Thyroid gland (tissue), 4 donors: ENCODE measurements at regions not wholly inside any gene's neighbourhood (a gene's known extent, or its start where the extent isn't known, plus 50 kb on each side); places are given as distances from the start of the nearest gene placed in this dataset.

Experiments
- DNase-seq, 2 donors: peaks; one replicate each; pipeline ENCODE4 v3.0.0-alpha.2; 2019
- H3K27ac ChIP-seq, 3 donors: fragments of 200-600 bp; sonication (generic); 1 replicate in 2 of 3; 2 replicates in 1 of 3; pipeline ENCODE4 v1.5.1; 2016 to 2019; ENCODE audit warnings: mild to moderate bottlenecking in 1 of 3, moderate library complexity in 1 of 3
- H3K27me3 ChIP-seq: fragments of 200-600 bp; sonication (generic); one replicate; pipeline ENCODE4 v1.5.1; 2019
- H3K36me3 ChIP-seq, 2 donors: fragments of 200-600 bp; sonication (generic); one replicate each; pipeline ENCODE4 v1.5.1; 2016 to 2019
- H3K4me1 ChIP-seq, 2 donors: fragments of 200-600 bp; sonication (generic); one replicate each; pipeline ENCODE4 v1.5.1; 2017 to 2019
- H3K4me3 ChIP-seq, 3 donors: fragments of 200-600 bp; sonication (generic); replicated peaks in 1 of 3; 1 replicate in 2 of 3; 2 replicates in 1 of 3; pipeline ENCODE4 v1.5.1; 2016; ENCODE audit warnings: mild to moderate bottlenecking in 1 of 3
- H3K9me3 ChIP-seq: fragments of 200-600 bp; sonication (generic); one replicate; pipeline ENCODE4 v1.5.1; 2017
- CTCF ChIP-seq, 6 experiments: fragments of 200-600 bp in 3 of 6; fragments of 450-650 bp in 3 of 6; sonication (generic) in 3 of 6; IDR thresholded peaks; one replicate each; pipeline ENCODE4 v1.5.1; 2016 to 2019; ENCODE audit warnings: antibody characterized with exemption in 6 of 6, mild to moderate bottlenecking in 2 of 6, inconsistent platforms in 1 of 6, moderate library complexity in 1 of 6
- POLR2A ChIP-seq, 2 donors: fragments of 450-650 bp; IDR thresholded peaks; one replicate each; pipeline ENCODE4 v1.6.1; 2017; ENCODE audit warnings: antibody characterized with exemption in 2 of 2, mild to moderate bottlenecking in 2 of 2, moderate library complexity in 1 of 2
- WGBS, 2 donors: methylation state at CpG; one replicate each; pipeline ENCODE4 v1.1.5; 2017; 5-methylcytosine and 5-hydroxymethylcytosine counted together
- intact Hi-C: fragments of 100-400 bp; cut with DNase I; formaldehyde crosslinking; loops from one replicate; pipeline ENCODE4 v1.15.1; 2023

- Histone ChIP-seq H3K4me3 (no peak overlapping the region), H3K27ac (no peak overlapping the region), H3K36me3 (no peaks in the 10 kb centered on the region), H3K9me3 (no peaks in the 10 kb centered on the region), H3K27me3 (no peaks in the 10 kb centered on the region), H3K4me1 (no peaks in the 10 kb centered on the region)
- WGBS, 2 donors: 84% methylated on average over 3 of the region's 3 CpGs
- intact Hi-C loops: no loop called here
- no peak for TF ChIP-seq CTCF (IDR thresholded peaks at IDR 0.05)
- TF ChIP-seq POLR2A (IDR thresholded peaks at IDR 0.05): no peak
- no peak for DNase-seq
Observed at GRCh38 chr4:14615671-14616070, 386.6 kb upstream of the CPEB2 start.

DNA sequence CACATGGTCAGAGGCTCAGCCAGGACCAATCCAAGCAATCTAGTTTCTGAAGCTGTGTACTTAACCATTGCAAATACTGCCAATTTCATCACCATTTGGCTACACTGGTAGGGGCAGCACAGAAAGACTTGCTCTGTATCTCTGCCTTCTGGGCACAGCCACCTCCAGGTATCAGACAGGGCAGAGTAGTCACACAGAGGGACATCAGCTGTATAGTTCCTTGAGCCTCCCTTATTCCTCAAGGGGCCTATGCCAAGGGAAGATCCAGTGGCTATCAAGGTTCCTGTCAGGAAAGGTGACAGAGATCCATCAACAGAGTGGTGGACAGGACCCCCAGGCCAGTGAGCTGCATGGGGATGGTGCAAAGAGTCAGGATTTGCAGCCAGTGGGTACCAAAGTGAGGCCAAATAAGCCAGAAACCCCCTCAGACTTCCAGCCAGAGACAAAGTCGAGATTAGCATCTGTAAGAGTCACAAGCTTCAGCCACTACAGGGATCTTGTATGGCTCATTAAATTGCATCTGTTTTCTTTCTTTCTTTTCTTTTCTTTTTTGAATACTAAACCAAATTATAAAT is 381.6 kb upstream of the CPEB2 start:
- Histone ChIP-seq H3K27ac (no peak overlapping the region), H3K27me3 (no peaks in the 10 kb centered on the region), H3K4me1 (no peaks in the 10 kb centered on the region), H3K36me3 (no peaks in the 10 kb centered on the region), H3K4me3 (no peak overlapping the region), H3K9me3 (no peaks in the 10 kb centered on the region)
- DNase-seq: no peak
- WGBS, 2 donors: 28 to 35% methylated on average over 1 of the region's 1 CpG
- intact Hi-C loops: no loop called here
- TF ChIP-seq POLR2A (IDR thresholded peaks at IDR 0.05) (no peak), CTCF (IDR thresholded peaks at IDR 0.05) (no peak)

- no peak overlapping the region for H3K27ac ChIP-seq
- no peak for DNase-seq
- intact Hi-C loops: no loop called here
- H3K27me3 ChIP-seq: no peaks in the 10 kb centered on the region
- H3K4me1 ChIP-seq: no peaks in the 10 kb centered on the region
- H3K9me3 ChIP-seq: no peaks in the 10 kb centered on the region
- TF ChIP-seq CTCF (IDR thresholded peaks at IDR 0.05): no peak
- no peak for TF ChIP-seq POLR2A (IDR thresholded peaks at IDR 0.05)
- H3K36me3 ChIP-seq: no peaks in the 10 kb centered on the region
- 36 to 37% methylated on average over 7 of the region's 7 CpGs for WGBS, 2 donors
- peak overlapping the region in 1 of 3 donors; percentile 2 for H3K4me3 ChIP-seq
Observed at GRCh38 chr4:14621731-14622463, 380.4 kb upstream of the CPEB2 start.

- no peak overlapping the region for H3K27ac ChIP-seq
- no peak overlapping the region for H3K4me3 ChIP-seq
- H3K36me3 ChIP-seq: no peaks in the 10 kb centered on the region
- H3K27me3 ChIP-seq: no peaks in the 10 kb centered on the region
- intact Hi-C loops: no loop called here
- 77 to 80% methylated on average over 5 of the region's 5 CpGs for WGBS, 2 donors
- TF ChIP-seq CTCF (IDR thresholded peaks at IDR 0.05) (no peak), POLR2A (IDR thresholded peaks at IDR 0.05) (no peak)
- no peaks in the 10 kb centered on the region for H3K4me1 ChIP-seq
- no peak for DNase-seq
- H3K9me3 ChIP-seq: no peaks in the 10 kb centered on the region
Observed at GRCh38 chr4:14627038-14627437, 375.2 kb upstream of the CPEB2 start.

GRCh38 chr4:14631806-14632440 is 370.4 kb upstream of the CPEB2 start:
- no peaks in the 10 kb centered on the region for H3K27me3 ChIP-seq
- TF ChIP-seq POLR2A (IDR thresholded peaks at IDR 0.05) (no peak), CTCF (IDR thresholded peaks at IDR 0.05) (no peak)
- no peak overlapping the region for H3K27ac ChIP-seq
- H3K4me3 ChIP-seq: no peak overlapping the region
- H3K36me3 ChIP-seq: no peaks in the 10 kb centered on the region
- intact Hi-C loops: no loop called here
- H3K9me3 ChIP-seq: no peaks in the 10 kb centered on the region
- H3K4me1 ChIP-seq: no peaks in the 10 kb centered on the region
- DNase-seq: no peak
